HG03066 (cell line): ENCODE measurements at regions not wholly inside any gene's neighbourhood (a gene's known extent, or its start where the extent isn't known, plus 50 kb on each side); places are given as distances from the start of the nearest gene placed in this dataset.

ENCODE experiments used
- ATAC-seq: cut with Tn5 transposase; IDR thresholded peaks from one replicate; pipeline ENCODE4 v1.9.1; 2021; ENCODE audit warnings: low read depth; ENCODE audit not compliant: unreplicated experiment

GRCh38 chr21:35905096-35905962, 155.0 kb downstream of the SETD4 start:
- no peak for ATAC-seq

DNA sequence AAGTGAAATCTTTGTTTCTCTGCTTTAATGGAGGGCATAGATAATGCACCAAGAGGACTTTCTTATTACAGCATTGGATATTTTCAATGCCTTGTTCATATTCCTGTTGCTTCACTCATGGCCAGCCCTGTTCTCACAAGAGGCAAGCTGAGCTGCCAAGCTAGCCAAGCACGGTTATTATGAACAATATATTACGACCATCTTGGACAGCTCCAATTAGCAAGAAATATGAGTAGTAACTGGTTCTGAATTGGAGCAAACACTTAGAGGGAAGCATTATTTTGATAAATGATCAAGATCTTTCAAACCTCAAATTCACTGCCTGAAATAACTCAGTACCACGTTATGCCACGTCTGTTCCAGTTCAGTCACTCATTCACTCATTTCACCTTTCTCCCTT, 159.8 kb downstream of the SETD4 start:
- no peak for ATAC-seq

DNA sequence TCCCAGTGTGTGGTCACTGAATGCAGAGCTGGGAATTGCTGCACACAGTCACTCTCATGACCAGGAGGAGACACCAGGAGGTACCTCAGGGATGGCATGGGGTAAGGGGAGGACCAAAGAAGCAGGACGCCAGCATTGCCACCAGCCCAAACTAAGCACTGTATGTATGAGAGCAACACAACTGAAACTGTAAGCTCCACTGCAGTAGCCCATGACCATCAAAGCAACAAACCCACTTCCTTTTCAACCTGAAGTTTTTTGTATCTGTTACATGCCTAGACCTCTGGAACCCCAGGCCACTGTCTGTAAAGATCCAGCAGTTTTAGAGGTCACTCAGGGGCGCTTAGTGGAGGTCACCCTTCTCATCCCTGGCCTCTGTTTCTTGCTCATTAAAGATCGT, 164.3 kb downstream of the SETD4 start:
- ATAC-seq, result peak; percentile 58

GRCh38 chr21:35895598-35895997, 164.7 kb downstream of the SETD4 start:
- no peak for ATAC-seq

GRCh38 chr21:35893156-35893555, 167.2 kb downstream of the SETD4 start:
- ATAC-seq, result no peak

GRCh38 chr21:35886887-35887286, 173.4 kb downstream of the SETD4 start:
- no peak for ATAC-seq

GRCh38 chr21:35885942-35886541, 174.3 kb downstream of the SETD4 start:
- no peak for ATAC-seq

GRCh38 chr21:35882791-35883240, 177.5 kb downstream of the SETD4 start:
- ATAC-seq, result no peak

DNA sequence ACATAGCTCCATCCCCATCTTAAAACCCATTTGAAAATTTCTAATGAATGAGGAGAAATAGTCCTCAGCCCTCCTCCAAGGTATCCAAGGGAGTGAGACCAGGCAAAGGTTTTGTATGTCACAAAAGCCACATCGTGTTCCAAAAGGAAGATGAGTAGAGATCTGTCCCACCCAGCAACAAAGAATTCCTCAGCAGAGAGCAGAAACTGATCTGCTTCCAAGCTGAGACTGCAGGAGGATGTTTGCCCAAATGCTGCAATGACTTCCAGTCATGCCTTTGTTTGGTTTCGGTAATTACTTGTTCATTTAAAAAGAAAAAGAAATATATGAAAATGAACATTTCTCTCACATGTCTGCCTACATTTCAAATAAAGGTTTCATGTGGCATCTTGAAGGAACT, 186.9 kb downstream of the SETD4 start:
- ATAC-seq, result no peak

- ATAC-seq, result no peak
Observed at GRCh38 chr21:35871906-35872305, 188.4 kb downstream of the SETD4 start.

- ATAC-seq, result no peak
Observed at GRCh38 chr21:35868869-35869223, 191.5 kb downstream of the SETD4 start.

GRCh38 chr21:35868005-35868868, 192.1 kb downstream of the SETD4 start:
- no peak for ATAC-seq

GRCh38 chr21:35864039-35864438, 196.3 kb downstream of the SETD4 start:
- no peak for ATAC-seq

DNA sequence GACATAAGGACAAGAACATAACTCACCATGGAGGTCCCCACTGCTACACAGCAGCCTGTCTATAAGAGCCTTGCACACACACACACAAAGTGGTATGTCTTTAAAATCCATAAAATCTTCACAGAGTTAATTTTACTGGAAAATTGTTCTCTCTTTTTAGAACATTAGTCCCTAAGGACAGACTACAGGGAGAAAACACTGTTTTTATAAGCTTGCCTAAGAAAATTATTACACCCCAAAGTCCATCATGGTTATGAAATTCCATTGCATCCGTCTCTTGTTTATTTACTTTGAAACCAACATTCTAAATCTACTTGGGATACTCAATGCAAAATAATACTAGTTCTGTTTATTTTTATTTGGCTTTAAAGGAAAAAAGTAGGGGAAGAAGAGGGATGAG, 197.4 kb downstream of the SETD4 start:
- no peak for ATAC-seq

GRCh38 chr21:35861661-35862060, 198.7 kb downstream of the SETD4 start:
- ATAC-seq, result no peak

DNA sequence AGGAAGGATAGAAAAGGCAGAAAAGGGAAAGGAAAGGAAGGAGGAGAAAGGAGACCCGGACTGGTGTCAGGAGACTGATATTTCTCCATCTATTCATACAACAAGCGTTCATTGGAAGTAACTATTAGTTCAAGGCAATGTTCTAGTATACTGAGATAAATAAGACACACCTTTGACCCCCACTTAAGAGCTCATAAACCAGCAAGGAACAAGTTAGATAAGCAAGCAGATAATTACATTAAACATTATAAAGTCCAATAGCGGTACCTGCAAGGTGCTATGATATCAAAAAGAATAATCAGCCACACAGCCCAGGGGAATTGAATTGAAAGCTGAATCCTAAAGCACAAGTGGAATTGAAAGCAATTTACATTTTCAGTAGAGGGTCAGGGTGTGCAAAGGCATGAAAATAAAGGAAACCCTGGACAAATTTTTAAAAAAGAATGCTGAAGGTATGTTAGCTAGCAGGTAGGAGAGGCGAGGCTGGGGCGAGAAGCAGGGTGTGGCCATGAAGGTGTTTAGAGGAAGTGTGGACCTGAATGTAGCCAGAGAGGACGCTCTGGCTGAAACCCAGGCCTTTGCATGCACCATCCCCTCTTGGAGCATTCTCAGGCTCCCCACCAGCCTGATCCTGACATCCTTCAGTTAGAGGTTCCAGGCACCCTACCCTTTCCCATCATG, 200.0 kb downstream of the SETD4 start:
- no peak for ATAC-seq

DNA sequence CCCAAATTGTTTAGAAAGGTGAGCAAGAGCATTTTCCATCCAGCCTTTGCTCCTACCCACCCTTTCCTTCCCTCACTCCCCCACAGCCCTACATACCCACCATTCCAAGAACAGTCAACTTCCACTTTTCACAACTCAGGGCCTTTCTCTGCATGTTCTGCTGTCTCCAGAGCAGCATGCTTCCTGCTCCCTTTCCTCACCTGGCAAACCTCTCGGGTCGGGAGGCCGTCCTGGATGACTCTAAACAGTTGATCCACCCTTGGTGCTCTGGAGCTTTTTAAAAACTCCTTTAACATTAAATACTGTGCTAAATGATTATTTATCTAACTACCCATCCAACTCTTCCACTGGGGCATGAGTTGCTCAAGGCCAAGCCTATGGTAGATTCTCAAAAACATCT, 200.6 kb downstream of the SETD4 start:
- ATAC-seq, result no peak

GRCh38 chr21:35857095-35857494, 203.2 kb downstream of the SETD4 start:
- no peak for ATAC-seq

DNA sequence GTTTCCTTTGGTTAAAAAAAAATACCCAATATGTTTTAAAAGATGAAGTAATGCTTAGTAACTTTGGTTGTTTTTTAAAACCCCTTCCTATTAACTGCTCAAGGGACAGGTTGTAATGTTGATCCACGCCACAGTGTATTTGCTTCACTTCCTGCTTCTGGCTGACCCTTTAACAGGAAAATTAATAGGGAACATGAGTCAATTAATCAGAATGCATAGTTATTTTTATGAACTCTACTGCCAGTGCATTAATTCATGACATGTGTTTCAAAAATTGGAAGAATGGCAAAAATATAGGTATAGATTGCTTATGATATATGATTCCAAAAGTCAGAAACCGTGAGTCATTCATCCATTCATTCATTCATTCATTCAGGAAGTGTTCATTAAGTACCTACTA, 204.8 kb downstream of the SETD4 start:
- no peak for ATAC-seq

- no peak for ATAC-seq
Observed at GRCh38 chr21:35854281-35854680, 206.0 kb downstream of the SETD4 start.
